Coronary artery (tissue), 2 donors: ENCODE measurements at regions not wholly inside any gene's neighbourhood (a gene's known extent, or its start where the extent isn't known, plus 50 kb on each side); places are given as distances from the start of the nearest gene placed in this dataset.
A peak's percentile ranks its signal among the peaks of the same experiment; 100 is the strongest.

ENCODE experiments used
- DNase-seq: peaks from one replicate; pipeline ENCODE4 v3.0.0-alpha.2; 2017; ENCODE audit warnings: low spot score
- H3K27ac ChIP-seq, 2 donors: fragments of 200-600 bp; sonication (generic); one replicate each; pipeline ENCODE4 v1.5.1; 2016 to 2019
- H3K4me3 ChIP-seq: fragments of 200-600 bp; sonication (generic); 2 replicates; pipeline ENCODE4 v1.5.1; 2016; ENCODE audit warnings: mild to moderate bottlenecking, moderate library complexity
- CTCF ChIP-seq: fragments of 200-600 bp; sonication (generic); IDR thresholded peaks from one replicate; pipeline ENCODE4 v1.5.1; 2019; ENCODE audit warnings: antibody characterized with exemption

- DNase-seq: no peak
- Histone ChIP-seq H3K4me3 (no peak overlapping the region), H3K27ac (peak overlapping the region in 1 of 2 donors; percentile 66)
- no peak for TF ChIP-seq CTCF
Measured at GRCh38 chr18:76264198-76264875, 230.7 kb downstream of the ZNF516 start.

DNA sequence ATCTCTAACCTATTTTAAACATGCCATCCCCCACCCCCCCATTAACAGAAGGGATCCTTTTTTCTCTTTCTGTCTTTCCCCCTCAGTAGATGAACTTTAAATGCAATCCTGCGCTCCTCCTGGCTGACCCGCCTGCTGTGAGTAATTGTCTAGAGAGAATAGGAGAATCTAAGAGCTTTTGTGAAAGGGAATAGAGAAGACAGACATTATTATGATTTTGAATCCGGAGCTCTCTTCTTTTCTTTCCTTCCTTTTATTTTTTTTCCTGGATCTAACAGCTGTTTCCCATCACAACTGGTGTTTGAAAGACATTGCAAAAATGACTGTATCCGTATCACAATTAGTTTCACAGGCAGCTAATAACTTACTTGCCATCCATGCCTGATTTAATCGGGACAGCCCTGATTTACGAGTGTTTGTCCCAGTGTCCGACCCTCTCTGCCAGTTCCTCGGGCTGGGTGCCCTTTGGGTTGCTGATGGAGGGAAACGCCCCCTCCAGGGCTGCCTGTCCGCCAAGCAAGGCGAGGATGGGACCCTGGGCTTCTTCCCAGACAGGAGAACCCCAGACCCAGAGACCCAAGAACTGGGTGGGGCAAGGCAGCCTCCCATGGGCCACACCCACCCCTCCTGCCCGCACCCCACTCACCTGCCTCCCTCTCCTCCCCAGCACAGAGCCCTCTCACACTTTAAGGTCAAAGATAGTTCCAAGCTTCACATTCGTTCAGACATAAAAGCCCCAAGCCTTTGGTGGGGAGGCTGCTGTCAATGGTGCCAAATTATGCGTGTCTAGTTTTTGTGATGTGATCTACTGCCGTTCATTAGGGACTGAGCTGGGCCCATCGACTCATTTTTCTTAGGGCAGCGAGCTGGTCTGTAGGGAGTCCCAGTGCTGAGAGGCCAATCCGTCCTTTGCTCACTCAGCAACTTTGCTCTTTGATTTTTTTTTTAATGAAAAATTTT is 231.7 kb downstream of the ZNF516 start:
- H3K27ac ChIP-seq: peak overlapping the region in 1 of 2 donors; percentile 45
- no peak for TF ChIP-seq CTCF
- no peak for DNase-seq
- no peak overlapping the region for H3K4me3 ChIP-seq

GRCh38 chr18:76260941-76261472 is 234.0 kb downstream of the ZNF516 start:
- TF ChIP-seq CTCF: no peak
- DNase-seq: no peak
- Histone ChIP-seq H3K27ac (no peak overlapping the region), H3K4me3 (no peak overlapping the region)

DNA sequence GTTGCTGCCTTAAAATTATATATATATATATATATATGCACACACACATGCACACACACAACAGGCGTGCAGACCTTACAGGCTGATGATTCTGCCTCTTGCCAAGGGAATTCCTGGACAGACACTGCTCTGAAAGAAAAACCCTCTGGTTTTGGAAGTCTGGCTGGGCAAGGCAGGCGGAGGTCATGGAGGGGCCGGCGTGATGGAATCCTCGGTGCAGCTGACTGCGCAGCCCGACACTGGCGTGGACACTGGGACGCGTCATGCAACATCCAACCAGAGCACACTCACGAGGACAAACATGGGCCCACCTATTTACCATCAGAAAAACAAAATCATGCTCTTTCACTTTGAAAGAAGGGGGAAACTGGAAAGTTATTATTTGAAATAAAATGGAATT is 235.3 kb downstream of the ZNF516 start:
- no peak for DNase-seq
- H3K4me3 ChIP-seq: no peak overlapping the region
- H3K27ac ChIP-seq: no peak overlapping the region
- no peak for TF ChIP-seq CTCF

DNA sequence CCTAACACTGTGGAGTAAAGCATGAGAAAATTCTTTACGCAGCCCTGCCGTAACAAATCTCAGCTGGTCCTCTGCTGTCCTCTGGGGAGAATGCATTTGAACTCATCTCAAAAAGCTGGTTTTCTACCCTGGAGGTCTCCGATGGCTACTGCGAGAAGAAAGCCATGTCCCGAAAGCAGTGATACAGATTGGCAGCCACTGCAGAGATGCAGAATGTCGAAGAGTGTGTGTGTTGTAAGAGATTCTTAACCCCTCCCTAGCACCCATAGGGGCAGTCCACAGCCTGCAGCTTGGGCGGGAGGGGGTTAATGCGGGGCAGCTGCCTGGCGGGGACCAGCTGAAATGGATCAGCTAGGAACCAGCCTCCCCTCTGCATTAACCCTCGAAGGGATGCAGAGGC is 235.9 kb downstream of the ZNF516 start:
- no peak overlapping the region for H3K4me3 ChIP-seq
- no peak for TF ChIP-seq CTCF
- H3K27ac ChIP-seq: no peak overlapping the region
- no peak for DNase-seq

DNA sequence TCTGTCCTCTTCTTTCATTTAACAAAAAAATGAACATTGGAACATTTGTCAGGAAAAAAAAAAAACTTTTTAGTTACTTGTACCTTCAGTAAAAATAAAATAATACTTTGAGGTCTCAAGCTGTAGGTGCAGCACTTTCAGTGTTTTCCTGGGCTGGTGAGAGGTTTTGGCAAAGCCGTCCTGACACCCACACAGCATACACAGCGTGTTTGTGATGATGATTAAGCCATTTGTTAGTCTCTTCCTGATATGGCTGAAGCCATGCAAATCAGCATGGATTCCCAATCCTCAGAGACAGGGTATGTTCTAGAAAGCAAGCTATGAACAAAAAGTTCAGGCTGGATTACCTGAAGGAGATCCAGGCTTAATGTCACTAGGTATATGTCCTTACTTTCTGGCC is 236.8 kb downstream of the ZNF516 start:
- no peak overlapping the region for H3K4me3 ChIP-seq
- no peak overlapping the region for H3K27ac ChIP-seq
- no peak for DNase-seq
- TF ChIP-seq CTCF: no peak
